Stomach (tissue), 8 donors: ENCODE measurements at regions not wholly inside any gene's neighbourhood (a gene's known extent, or its start where the extent isn't known, plus 50 kb on each side); places are given as distances from the start of the nearest gene placed in this dataset.
A peak's percentile ranks its signal among the peaks of the same experiment; 100 is the strongest.

Experiments
- DNase-seq, 2 donors: peaks; one replicate each; pipeline versions ENCODE4 v3.0.0 to v3.0.0-alpha.2; 2013 to 2019
- H3K27ac ChIP-seq, 5 donors: fragments of 200-600 bp in 4 of 5; sonication (generic) in 4 of 5; one replicate each; pipeline ENCODE4 v1.5.1; 2013 to 2019; ENCODE audit warnings: mild to moderate bottlenecking in 1 of 5, moderate library complexity in 1 of 5
- H3K27me3 ChIP-seq, 3 donors: fragments of 200-600 bp; sonication (generic); one replicate each; pipeline ENCODE4 v1.5.1; 2017 to 2019; ENCODE audit warnings: mixed run types in 1 of 3
- H3K36me3 ChIP-seq, 4 donors: fragments of 200-600 bp; sonication (generic); 1 replicate in 3 of 4; 2 replicates in 1 of 4; pipeline ENCODE4 v1.5.1; 2016 to 2019
- H3K4me1 ChIP-seq, 4 donors: fragments of 200-600 bp; sonication (generic); one replicate each; pipeline ENCODE4 v1.5.1; 2016 to 2019
- H3K4me3 ChIP-seq, 4 donors: fragments of 200-600 bp; sonication (generic) in 3 of 4; one replicate each; pipeline ENCODE4 v1.5.1; 2016 to 2019; ENCODE audit warnings: mild to moderate bottlenecking in 1 of 4
- H3K9me3 ChIP-seq, 4 donors: fragments of 200-600 bp; sonication (generic); one replicate each; pipeline ENCODE4 v1.5.1; 2016 to 2019
- CTCF ChIP-seq, 7 experiments: fragments of 450-650 bp in 4 of 7; fragments of 200-600 bp in 3 of 7; sonication (generic) in 3 of 7; IDR thresholded peaks; one replicate each; pipeline ENCODE4 v1.5.1; 2016 to 2019; ENCODE audit warnings: antibody characterized with exemption in 7 of 7, control low read depth in 2 of 7, mild to moderate bottlenecking in 1 of 7
- EP300 ChIP-seq: sonication (generic); formaldehyde crosslinking; IDR thresholded peaks from one replicate; pipeline ENCODE4 v1.6.1; 2017; ENCODE audit warnings: antibody characterized with exemption
- POLR2A ChIP-seq, 4 donors: fragments of 450-650 bp; IDR thresholded peaks; one replicate each; pipeline ENCODE4 v1.6.1; 2016; ENCODE audit warnings: antibody characterized with exemption in 4 of 4, control low read depth in 2 of 4, mild to moderate bottlenecking in 1 of 4, moderate library complexity in 1 of 4
- POLR2AphosphoS5 ChIP-seq, 3 donors: sonication (generic); formaldehyde crosslinking; IDR thresholded peaks; one replicate each; pipeline ENCODE4 v1.6.1; 2016; ENCODE audit warnings: antibody characterized with exemption in 3 of 3
- WGBS, 5 donors: extraction: QIAGEN DNeasy Blood & Tissue Kit in 3 of 5; methylation state at CpG; one replicate each; pipeline versions ENCODE4 v1.1.5 to v1.1.7; 2013 to 2018; 5-methylcytosine and 5-hydroxymethylcytosine counted together
- intact Hi-C: fragments of 100-400 bp; cut with DNase I; formaldehyde crosslinking; loops from one replicate; pipeline ENCODE4 v1.15.1; 2023; ENCODE audit warnings: low total_unique reads
- donor health status: healthy with polysubstance abuse.
- donor health status: Bipolar disorder and iron deficiency.
- donor health status: healthy.

- no peak for DNase-seq
- Histone ChIP-seq H3K9me3 (no peaks in the 10 kb centered on the region), H3K4me1 (no peaks in the 10 kb centered on the region), H3K4me3 (no peak overlapping the region), H3K27me3 (peaks cover 0 to 23% (median 8%) of the 10 kb centered on the region in 3 donors), H3K36me3 (no peaks in the 10 kb centered on the region), H3K27ac (no peak overlapping the region)
- intact Hi-C loops: no loop called here
- WGBS, 5 donors: 67 to 81% (median 77%) methylated on average over 4 of the region's 4 CpGs
- TF ChIP-seq POLR2AphosphoS5 (IDR thresholded peaks at IDR 0.05) (no peak), EP300 (no peak)
Measured at GRCh38 chr16:73289232-73289631, 241.3 kb upstream of the ZFHX3 start.

- intact Hi-C loops: no loop called here
- DNase-seq: peak in 1 of 2 donors; percentile 36
- Histone ChIP-seq H3K36me3 (no peaks in the 10 kb centered on the region), H3K27me3 (peaks cover 0 to 23% (median 8%) of the 10 kb centered on the region in 3 donors), H3K27ac (no peak overlapping the region), H3K9me3 (no peaks in the 10 kb centered on the region), H3K4me3 (no peak overlapping the region), H3K4me1 (no peaks in the 10 kb centered on the region)
- 73 to 85% (median 80%) methylated on average over 21 of the region's 21 CpGs for WGBS, 5 donors
- no peak for TF ChIP-seq POLR2A (IDR thresholded peaks at IDR 0.05)
- TF ChIP-seq POLR2AphosphoS5 (IDR thresholded peaks at IDR 0.05): no peak
- TF ChIP-seq CTCF (IDR thresholded peaks at IDR 0.05): no peak
Measured at GRCh38 chr16:73288520-73288919, 240.6 kb upstream of the ZFHX3 start.

GRCh38 chr16:73287859-73288405 lies 240.0 kb upstream of the ZFHX3 start:
- no peaks in the 10 kb centered on the region for H3K9me3 ChIP-seq
- TF ChIP-seq POLR2AphosphoS5 (IDR thresholded peaks at IDR 0.05) (no peak), POLR2A (IDR thresholded peaks at IDR 0.05) (no peak), CTCF (IDR thresholded peaks at IDR 0.05) (no peak), EP300 (no peak)
- peaks cover 0 to 23% (median 8%) of the 10 kb centered on the region in 3 donors for H3K27me3 ChIP-seq
- intact Hi-C loops: no loop called here
- no peaks in the 10 kb centered on the region for H3K36me3 ChIP-seq
- no peak overlapping the region for H3K27ac ChIP-seq
- WGBS, 5 donors: 47 to 60% (median 50%) methylated on average over 10 of the region's 10 CpGs
- H3K4me3 ChIP-seq: no peak overlapping the region
- H3K4me1 ChIP-seq: no peaks in the 10 kb centered on the region
- DNase-seq: peak in 1 of 2 donors; percentile 30

GRCh38 chr16:73286346-73287267 lies 238.7 kb upstream of the ZFHX3 start:
- intact Hi-C loops: no loop called here
- no peak overlapping the region for H3K4me3 ChIP-seq
- no peak overlapping the region for H3K27ac ChIP-seq
- no peaks in the 10 kb centered on the region for H3K9me3 ChIP-seq
- DNase-seq: no peak
- H3K36me3 ChIP-seq: no peaks in the 10 kb centered on the region
- 81 to 87% (median 86%) methylated on average over 14 of the region's 14 CpGs for WGBS, 5 donors
- TF ChIP-seq EP300 (no peak), CTCF (IDR thresholded peaks at IDR 0.05) (no peak), POLR2AphosphoS5 (IDR thresholded peaks at IDR 0.05) (no peak), POLR2A (IDR thresholded peaks at IDR 0.05) (no peak)
- H3K4me1 ChIP-seq: no peaks in the 10 kb centered on the region
- H3K27me3 ChIP-seq: peaks cover 0 to 23% (median 8%) of the 10 kb centered on the region in 3 donors
